ENCODE measurements at regions not wholly inside any gene's neighbourhood (a gene's known extent, or its start where the extent isn't known, plus 50 kb on each side); places are given as distances from the start of the nearest gene placed in this dataset.

- TF ChIP-seq, protein P1, sequence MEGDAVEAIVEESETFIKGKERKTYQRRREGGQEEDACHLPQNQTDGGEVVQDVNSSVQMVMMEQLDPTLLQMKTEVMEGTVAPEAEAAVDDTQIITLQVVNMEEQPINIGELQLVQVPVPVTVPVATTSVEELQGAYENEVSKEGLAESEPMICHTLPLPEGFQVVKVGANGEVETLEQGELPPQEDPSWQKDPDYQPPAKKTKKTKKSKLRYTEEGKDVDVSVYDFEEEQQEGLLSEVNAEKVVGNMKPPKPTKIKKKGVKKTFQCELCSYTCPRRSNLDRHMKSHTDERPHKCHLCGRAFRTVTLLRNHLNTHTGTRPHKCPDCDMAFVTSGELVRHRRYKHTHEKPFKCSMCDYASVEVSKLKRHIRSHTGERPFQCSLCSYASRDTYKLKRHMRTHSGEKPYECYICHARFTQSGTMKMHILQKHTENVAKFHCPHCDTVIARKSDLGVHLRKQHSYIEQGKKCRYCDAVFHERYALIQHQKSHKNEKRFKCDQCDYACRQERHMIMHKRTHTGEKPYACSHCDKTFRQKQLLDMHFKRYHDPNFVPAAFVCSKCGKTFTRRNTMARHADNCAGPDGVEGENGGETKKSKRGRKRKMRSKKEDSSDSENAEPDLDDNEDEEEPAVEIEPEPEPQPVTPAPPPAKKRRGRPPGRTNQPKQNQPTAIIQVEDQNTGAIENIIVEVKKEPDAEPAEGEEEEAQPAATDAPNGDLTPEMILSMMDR (conservative IDR thresholded peaks at IDR 0.05; ENCODE audit: low read length) = no peak
- no peak for TF ChIP-seq EZH2phosphoT487 (IDR thresholded peaks at IDR 0.05; ENCODE audit: borderline replicate concordance)
Measured at GRCh38 chr6:163820745-163821458, 406.4 kb downstream of the QKI start.
